Aorta (tissue), 5 donors: ENCODE measurements at regions not wholly inside any gene's neighbourhood (a gene's known extent, or its start where the extent isn't known, plus 50 kb on each side); places are given as distances from the start of the nearest gene placed in this dataset.
A peak's percentile ranks its signal among the peaks of the same experiment; 100 is the strongest.
"Not testable (repeated sequence)": the region's sequence is repeated elsewhere in the genome, so short reads cannot be mapped to it uniquely, and the experiment has no call there.

ENCODE experiments used
- ATAC-seq: fragments of 200-7000 bp; cut with Tn5 transposase; one replicate; pipeline ENCODE4 v1.9.1; 2022; ENCODE audit warnings: moderate library complexity; ENCODE audit not compliant: low FRiP score
- DNase-seq, 2 donors: peaks; one replicate each; pipeline ENCODE4 v3.0.0-alpha.2; 2020
- H3K27ac ChIP-seq, 2 donors: one replicate each; pipeline ENCODE4 v1.5.1; 2013; ENCODE audit warnings: low read length in 2 of 2, mild to moderate bottlenecking in 2 of 2, moderate library complexity in 2 of 2, control low read depth in 1 of 2, inconsistent platforms in 1 of 2, low read depth in 1 of 2
- H3K27me3 ChIP-seq, 2 donors: one replicate each; pipeline ENCODE4 v1.6.1; 2013; ENCODE audit warnings: control low read depth in 1 of 2, low read length in 1 of 2, mild to moderate bottlenecking in 1 of 2, moderate library complexity in 1 of 2; ENCODE audit not compliant: insufficient read depth in 2 of 2, control insufficient read depth in 1 of 2
- H3K36me3 ChIP-seq, 2 donors: one replicate each; pipeline ENCODE4 v1.6.1; 2013; ENCODE audit warnings: control low read depth in 1 of 2, low read length in 1 of 2, mild to moderate bottlenecking in 1 of 2; ENCODE audit not compliant: insufficient read depth in 2 of 2, control insufficient read depth in 1 of 2
- H3K4me1 ChIP-seq, 2 donors: one replicate each; pipeline ENCODE4 v1.6.1; 2013; ENCODE audit warnings: low read length in 2 of 2, control low read depth in 1 of 2, mild to moderate bottlenecking in 1 of 2, moderate library complexity in 1 of 2; ENCODE audit not compliant: insufficient read depth in 2 of 2, control insufficient read depth in 1 of 2
- H3K4me3 ChIP-seq, 2 donors: one replicate each; pipeline ENCODE4 v1.5.1; 2013; ENCODE audit warnings: low read length in 2 of 2, control low read depth in 1 of 2, mild to moderate bottlenecking in 1 of 2
- H3K9me3 ChIP-seq: one replicate; pipeline ENCODE4 v1.6.1; 2013; ENCODE audit warnings: mild to moderate bottlenecking, low read length; ENCODE audit not compliant: control insufficient read depth
- WGBS, 2 donors: extraction: QIAGEN DNeasy Blood & Tissue Kit; methylation state at CpG; one replicate each; pipeline ENCODE4 v1.1.7; 2013; 5-methylcytosine and 5-hydroxymethylcytosine counted together
- intact Hi-C, 2 donors: fragments of 100-400 bp; cut with DNase I; formaldehyde crosslinking; loops; one replicate each; pipeline versions ENCODE4 v1.14.2 to v1.15.0; 2022
- donor health status: healthy with polysubstance abuse.
- donor health status: Bipolar disorder and iron deficiency.
- donor health status: DM: no; HTN: no; CAD: no.
- donor health status: DM: no; HTN: no; CAD: no.
- donor health status: DM: yes; HTN: yes; CAD: no.

DNA sequence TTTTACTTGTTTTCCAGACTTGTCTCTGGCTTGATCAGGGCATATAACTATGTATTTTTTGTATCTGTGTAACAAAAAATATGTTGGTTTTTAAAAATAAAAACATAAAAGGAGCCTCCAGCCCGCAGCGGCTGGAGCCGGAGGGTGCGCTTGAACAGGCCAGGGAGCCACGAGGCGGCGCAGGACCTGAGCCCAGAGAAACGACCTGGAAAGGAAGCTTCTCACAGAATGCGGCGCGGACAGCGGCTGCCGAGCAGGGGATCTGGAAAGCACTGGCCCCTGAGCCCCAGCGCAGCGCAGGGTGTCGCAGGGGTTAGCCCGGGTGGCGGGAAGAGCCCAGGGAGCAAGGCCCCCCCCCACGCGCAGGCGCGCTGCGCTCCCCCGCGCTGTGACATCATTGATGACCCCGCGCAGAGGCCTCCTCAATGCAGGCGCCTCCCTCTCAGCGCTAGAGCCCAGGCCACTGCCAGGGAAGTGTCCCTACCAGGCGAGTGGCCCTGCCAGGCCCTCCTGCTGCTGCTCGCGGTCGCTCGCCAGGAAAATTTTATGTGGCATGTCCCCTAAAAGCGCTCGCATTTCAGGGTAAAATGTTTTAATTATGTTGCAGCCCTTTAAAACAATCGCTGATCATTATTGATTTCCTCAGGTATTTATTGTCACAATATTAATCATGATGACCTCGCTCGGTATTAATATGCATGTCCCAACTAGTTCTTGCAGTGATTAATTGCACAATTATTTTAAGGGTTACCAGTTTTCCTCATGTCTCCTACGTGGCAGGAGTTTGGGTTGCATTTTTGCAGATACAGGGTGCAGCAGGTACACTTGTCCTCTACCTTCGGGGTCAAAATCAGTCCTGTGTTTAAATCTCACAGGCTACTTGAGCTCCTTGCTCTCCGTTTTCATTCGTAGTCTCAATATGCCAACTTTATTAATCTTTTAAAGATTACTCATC lies 134.2 kb downstream of the USP22 start:
- Histone ChIP-seq H3K36me3 (no peaks in the 10 kb centered on the region), H3K4me3 (peak overlapping the region; percentile 6 to 7), H3K27ac (peak overlapping the region in 1 of 2 donors; percentile 68), H3K4me1 (no peaks in the 10 kb centered on the region), H3K9me3 (no peaks in the 10 kb centered on the region), H3K27me3 (no peaks in the 10 kb centered on the region)
- DNase-seq (peak; percentile 94 to 95), ATAC-seq (peak; percentile 99)
- WGBS, 2 donors = 8 to 10% methylated on average over 36 to 43 of the region's 43 CpGs
- intact Hi-C loops = loop anchor here in 1 of 2 donors (5.0 kb wide), 1 partner anchor 84 kb away; no protein-coding TSS in a partner anchor

DNA sequence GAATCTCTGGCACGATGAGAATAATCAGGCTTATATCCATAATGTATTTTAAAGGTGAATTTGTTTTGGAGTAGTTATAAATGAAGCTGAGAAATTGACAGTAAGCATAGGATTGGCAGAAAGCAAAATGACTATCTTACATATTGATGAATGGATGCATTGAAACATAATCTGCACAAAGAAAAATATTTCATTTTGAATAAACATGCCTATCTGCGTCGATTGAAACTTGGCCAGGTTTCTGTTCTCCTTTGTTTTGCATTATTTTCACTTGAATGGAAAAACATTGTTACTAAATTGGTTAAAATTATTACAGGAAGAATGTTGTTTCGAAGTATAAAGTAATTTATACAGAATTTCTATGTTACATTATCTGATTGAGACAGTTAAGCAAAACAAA lies 128.2 kb downstream of the USP22 start:
- Histone ChIP-seq H3K4me3 (no peak overlapping the region), H3K27ac (no peak overlapping the region), H3K27me3 (no peaks in the 10 kb centered on the region), H3K9me3 (no peaks in the 10 kb centered on the region), H3K4me1 (no peaks in the 10 kb centered on the region), H3K36me3 (no peaks in the 10 kb centered on the region)
- DNase-seq = no peak
- intact Hi-C loops = loop anchor here in 1 of 2 donors (10.0 kb wide), 1 partner anchor 80 kb away; no protein-coding TSS in a partner anchor
- 12 to 23% methylated on average over 4 of the region's 4 CpGs for WGBS, 2 donors
- ATAC-seq = no peak

DNA sequence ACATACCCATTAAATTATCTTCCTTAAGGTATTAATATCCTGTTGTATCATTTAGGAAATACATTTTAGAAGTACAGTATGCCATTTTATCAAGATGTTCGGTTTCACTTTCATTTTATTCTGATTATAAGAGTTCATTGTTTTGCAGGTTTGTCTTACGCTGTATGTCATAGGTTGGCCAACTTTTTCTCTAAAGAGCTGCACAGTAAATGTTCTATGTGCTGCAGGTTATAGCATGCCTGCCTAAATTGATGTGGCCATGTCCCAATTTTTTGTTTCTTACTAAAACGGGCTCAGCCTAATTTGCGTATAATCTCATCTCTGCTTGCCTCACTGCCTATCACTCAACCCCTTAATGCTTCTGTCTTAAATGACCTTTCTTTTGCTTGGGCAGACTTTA lies 126.4 kb downstream of the USP22 start:
- WGBS, 2 donors = 71 to 79% methylated on average over 4 of the region's 4 CpGs

DNA sequence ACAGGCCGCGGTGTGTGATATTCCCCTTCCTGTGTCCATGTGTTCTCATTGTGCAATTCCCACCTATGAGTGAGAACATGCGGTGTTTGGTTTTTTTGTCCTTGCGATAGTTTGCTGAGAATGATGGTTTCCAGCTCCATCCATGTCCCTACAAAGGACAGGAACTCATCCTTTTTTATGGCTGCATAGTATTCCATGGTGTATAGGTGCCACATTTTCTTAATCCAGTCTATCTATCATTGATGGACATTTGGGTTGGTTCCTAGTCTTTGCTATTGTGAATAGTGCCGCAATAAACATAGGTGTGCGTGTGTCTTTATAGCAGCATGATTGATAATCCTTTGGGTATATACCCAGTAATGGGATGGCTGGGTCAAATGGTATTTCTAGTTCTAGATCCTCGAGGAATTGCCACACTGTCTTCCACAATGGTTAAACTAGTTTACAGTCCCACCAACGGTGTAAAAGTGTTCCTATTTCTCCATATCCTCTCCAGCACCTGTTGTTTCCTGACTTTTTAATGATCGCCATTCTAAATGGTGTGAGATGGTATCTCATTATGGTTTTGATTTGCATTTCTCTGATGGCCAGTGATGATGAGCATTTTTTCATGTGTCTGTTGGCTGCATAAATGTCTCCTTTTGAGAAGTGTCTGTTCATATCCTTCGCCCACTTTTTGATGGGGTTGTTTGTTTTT lies 125.1 kb downstream of the USP22 start:
- not testable (repeated sequence) for H3K27me3 ChIP-seq, H3K36me3 ChIP-seq, DNase-seq, H3K9me3 ChIP-seq, ATAC-seq, H3K4me1 ChIP-seq, H3K4me3 ChIP-seq, H3K27ac ChIP-seq
- 93 to 97% methylated on average over 10 of the region's 10 CpGs for WGBS, 2 donors
- intact Hi-C loops = loop anchor here in 1 of 2 donors (10.0 kb wide), 1 partner anchor 77 kb away; no protein-coding TSS in a partner anchor

More for the DNA sequence above, 126.4 kb downstream of the USP22 start:
- Histone ChIP-seq H3K27me3 (no peaks in the 10 kb centered on the region), H3K4me1 (no peaks in the 10 kb centered on the region), H3K4me3 (no peak overlapping the region), H3K9me3 (no peaks in the 10 kb centered on the region), H3K36me3 (no peaks in the 10 kb centered on the region), H3K27ac (no peak overlapping the region)
- intact Hi-C loops = loop anchor here in 1 of 2 donors (10.0 kb wide), 1 partner anchor 78 kb away; no protein-coding TSS in a partner anchor
- DNase-seq (no peak), ATAC-seq (no peak)

DNA sequence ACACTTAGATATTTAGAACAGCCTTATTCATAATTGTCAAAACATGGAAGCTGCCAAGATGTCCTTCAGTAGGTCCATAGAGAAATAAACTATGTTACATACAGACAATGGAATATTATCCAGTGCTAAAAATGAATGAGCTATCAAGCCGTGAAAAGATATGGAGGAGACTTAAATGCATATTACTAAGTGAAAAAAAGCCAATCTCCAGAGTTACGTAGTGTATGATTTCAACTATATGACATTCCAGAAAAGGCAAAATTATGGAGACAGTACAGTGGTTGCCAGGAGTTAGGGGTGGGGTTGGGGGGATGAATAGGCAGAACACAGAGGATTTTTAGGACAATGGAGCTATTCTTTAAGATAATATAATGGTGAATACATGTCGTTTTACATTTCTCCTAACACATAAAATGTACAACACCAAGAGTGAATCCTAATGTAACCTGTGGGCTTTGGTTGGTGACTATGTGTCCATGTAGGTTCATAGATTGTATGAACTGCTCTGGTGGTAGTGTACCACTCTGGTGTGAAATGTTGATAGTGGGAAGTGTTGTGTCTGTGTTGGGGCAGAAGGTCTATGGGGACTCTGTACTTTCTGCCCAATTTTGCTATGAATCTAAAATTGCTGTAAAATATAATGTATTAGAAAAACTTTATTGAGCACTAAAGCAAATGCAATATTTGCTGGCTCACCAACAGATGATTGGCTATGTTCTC lies 122.6 kb downstream of the USP22 start:
- WGBS, 2 donors = 27 to 35% methylated on average over 3 of the region's 3 CpGs
- DNase-seq (no peak), ATAC-seq (no peak)
- H3K4me1 ChIP-seq = no peaks in the 10 kb centered on the region
- no peaks in the 10 kb centered on the region for H3K27me3 ChIP-seq
- H3K4me3 ChIP-seq = no peak overlapping the region
- H3K36me3 ChIP-seq = no peaks in the 10 kb centered on the region
- no peaks in the 10 kb centered on the region for H3K9me3 ChIP-seq
- intact Hi-C loops = no loop called here
- no peak overlapping the region for H3K27ac ChIP-seq

DNA sequence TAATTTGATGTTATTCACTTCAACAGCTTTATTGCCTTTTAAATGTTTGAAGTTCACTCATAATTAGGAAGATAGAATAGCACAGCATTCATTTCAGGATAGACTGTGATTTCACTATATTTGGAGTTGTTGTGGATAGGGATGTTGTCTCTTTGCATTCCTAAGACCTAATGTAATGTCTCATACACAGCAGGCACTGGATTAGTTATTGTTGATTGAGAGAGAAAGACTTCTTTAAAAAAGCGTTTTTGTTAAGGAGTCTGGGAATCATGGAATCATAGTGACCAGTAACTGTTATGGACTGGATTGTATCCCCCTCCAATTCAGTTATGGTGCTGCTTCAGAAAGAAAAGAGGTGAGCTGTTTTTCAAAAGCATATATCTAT lies 122.0 kb downstream of the USP22 start:
- no peak for DNase-seq
- no peak overlapping the region for H3K4me3 ChIP-seq
- no peaks in the 10 kb centered on the region for H3K36me3 ChIP-seq
- H3K9me3 ChIP-seq = no peaks in the 10 kb centered on the region
- WGBS, 2 donors = 6 to 7% methylated on average over 1 of the region's 1 CpG
- ATAC-seq = no peak
- no peaks in the 10 kb centered on the region for H3K27me3 ChIP-seq
- intact Hi-C loops = no loop called here
- no peak overlapping the region for H3K27ac ChIP-seq
- H3K4me1 ChIP-seq = no peaks in the 10 kb centered on the region

DNA sequence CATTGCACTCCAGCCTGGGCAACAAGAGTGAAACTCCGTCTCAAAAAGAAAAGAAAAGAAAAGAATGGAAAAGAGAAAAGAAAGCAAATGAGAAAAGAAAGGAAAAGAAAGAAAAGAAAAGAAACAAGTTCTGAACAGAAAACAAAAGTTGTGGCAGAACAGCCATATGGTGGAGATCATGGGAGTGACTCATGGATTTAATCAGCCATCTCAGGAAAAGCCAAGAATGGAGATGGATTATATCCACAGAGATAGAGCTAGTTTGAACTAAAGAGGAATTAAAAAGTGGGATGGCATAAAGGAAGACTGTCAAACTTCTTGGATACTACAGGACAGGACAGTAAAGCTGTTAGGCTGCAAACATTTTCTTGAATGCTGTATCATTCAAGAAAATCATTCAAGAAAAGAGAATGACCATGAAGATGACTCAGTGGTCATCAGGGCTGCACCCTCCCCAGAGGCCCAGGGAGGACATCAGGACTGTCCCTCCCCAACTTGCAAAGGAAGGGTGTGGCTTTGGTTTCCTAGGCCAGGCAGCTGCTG lies 120.6 kb downstream of the USP22 start:
- H3K36me3 ChIP-seq = no peaks in the 10 kb centered on the region
- no peaks in the 10 kb centered on the region for H3K27me3 ChIP-seq
- DNase-seq (no peak), ATAC-seq (peak; percentile 46)
- no peaks in the 10 kb centered on the region for H3K4me1 ChIP-seq
- no peaks in the 10 kb centered on the region for H3K9me3 ChIP-seq
- intact Hi-C loops = no loop called here
- H3K27ac ChIP-seq = no peak overlapping the region
- no peak overlapping the region for H3K4me3 ChIP-seq
- 43 to 63% methylated on average over 1 of the region's 1 CpG for WGBS, 2 donors

DNA sequence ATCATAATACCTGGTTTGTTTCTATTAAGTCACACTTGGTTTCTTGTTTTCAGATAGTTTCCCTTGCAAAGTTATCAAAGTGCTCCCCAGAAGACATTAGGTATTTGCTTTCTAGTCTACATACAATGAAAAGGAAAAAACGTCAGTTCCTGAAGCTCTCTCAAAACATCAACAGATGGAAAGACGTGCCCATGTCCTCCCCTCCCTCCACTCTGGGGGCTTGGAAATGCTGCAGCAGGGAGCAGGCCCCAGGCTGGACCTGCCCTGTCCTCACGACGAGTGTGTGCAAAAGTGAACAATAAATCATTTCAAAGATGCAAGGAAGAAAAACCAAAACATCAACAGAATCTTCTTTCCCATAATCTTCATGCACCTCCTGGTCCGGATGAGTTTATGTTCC lies 118.5 kb downstream of the USP22 start:
- H3K27me3 ChIP-seq = no peaks in the 10 kb centered on the region
- H3K4me1 ChIP-seq = no peaks in the 10 kb centered on the region
- WGBS, 2 donors = 64 to 66% methylated on average over 5 of the region's 5 CpGs
- ATAC-seq (no peak), DNase-seq (no peak)
- H3K36me3 ChIP-seq = no peaks in the 10 kb centered on the region
- H3K27ac ChIP-seq = no peak overlapping the region
- H3K9me3 ChIP-seq = no peaks in the 10 kb centered on the region
- H3K4me3 ChIP-seq = no peak overlapping the region
- intact Hi-C loops = no loop called here
